Fibroblast of skin of scalp (primary cell): ENCODE measurements at regions not wholly inside any gene's neighbourhood (a gene's known extent, or its start where the extent isn't known, plus 50 kb on each side); places are given as distances from the start of the nearest gene placed in this dataset.
"Not testable (repeated sequence)": the region's sequence is repeated elsewhere in the genome, so short reads cannot be mapped to it uniquely, and the experiment has no call there.

ENCODE experiments used
- DNase-seq: peaks from one replicate; pipeline ENCODE4 v3.0.0-alpha.2; 2013

GRCh38 chr3:118607915-118608820 is 426.5 kb downstream of the IGSF11 start:
- no peak for DNase-seq

- no peak for DNase-seq
Measured at GRCh38 chr3:118618247-118619040, 416.2 kb downstream of the IGSF11 start.

GRCh38 chr3:118626453-118626852 is 408.2 kb downstream of the IGSF11 start:
- no peak for DNase-seq

GRCh38 chr3:118628704-118629341 is 405.8 kb downstream of the IGSF11 start:
- DNase-seq, result peak; percentile 51

GRCh38 chr3:118629821-118630220 is 404.8 kb downstream of the IGSF11 start:
- no peak for DNase-seq

GRCh38 chr3:118635711-118636110 is 398.9 kb downstream of the IGSF11 start:
- no peak for DNase-seq

GRCh38 chr3:118636841-118637240 is 397.8 kb downstream of the IGSF11 start:
- no peak for DNase-seq

GRCh38 chr3:118637846-118638245 is 396.8 kb downstream of the IGSF11 start:
- no peak for DNase-seq

- DNase-seq, result no peak
Measured at GRCh38 chr3:118641608-118642007, 393.0 kb downstream of the IGSF11 start.

GRCh38 chr3:118671192-118671591 is 363.5 kb downstream of the IGSF11 start:
- no peak for DNase-seq

GRCh38 chr3:118675305-118675704 is 359.3 kb downstream of the IGSF11 start:
- DNase-seq, result no peak

GRCh38 chr3:118678663-118679062 is 356.0 kb downstream of the IGSF11 start:
- not testable (repeated sequence) for DNase-seq

- no peak for DNase-seq
Measured at GRCh38 chr3:118682921-118683320, 351.7 kb downstream of the IGSF11 start.

- DNase-seq, result no peak
Measured at GRCh38 chr3:118683636-118684035, 351.0 kb downstream of the IGSF11 start.

GRCh38 chr3:118688396-118688884 is 346.2 kb downstream of the IGSF11 start:
- DNase-seq, result no peak

GRCh38 chr3:118692416-118692815 is 342.2 kb downstream of the IGSF11 start:
- no peak for DNase-seq

GRCh38 chr3:118705487-118706219 is 329.0 kb downstream of the IGSF11 start:
- no peak for DNase-seq

- no peak for DNase-seq
Measured at GRCh38 chr3:118707991-118708390, 326.7 kb downstream of the IGSF11 start.

GRCh38 chr3:118710532-118710931 is 324.1 kb downstream of the IGSF11 start:
- no peak for DNase-seq

- DNase-seq, result no peak
Measured at GRCh38 chr3:118713502-118714207, 321.0 kb downstream of the IGSF11 start.

GRCh38 chr3:118714800-118715199 is 319.8 kb downstream of the IGSF11 start:
- no peak for DNase-seq

- no peak for DNase-seq
Measured at GRCh38 chr3:118729546-118729945, 305.1 kb downstream of the IGSF11 start.
